H1 (cell line): ENCODE measurements at regions not wholly inside any gene's neighbourhood (a gene's known extent, or its start where the extent isn't known, plus 50 kb on each side); places are given as distances from the start of the nearest gene placed in this dataset.

Experiments
- BACH1 ChIP-seq: IDR thresholded peaks from 2 replicates; pipeline ENCODE4 v1.6.1; 2012; ENCODE audit warnings: low read length, improper control_type of control experiment
- CBX5 ChIP-seq: fragments of 300-800, 300-1000 bp; sonication (generic); IDR thresholded peaks from 2 replicates; pipeline ENCODE4 v1.7.1; 2016; ENCODE audit warnings: antibody characterized with exemption, low read length, low read depth
- CEBPB ChIP-seq: IDR thresholded peaks from 2 replicates; pipeline ENCODE4 v1.6.1; 2012; ENCODE audit warnings: low read depth, low read length
- HDAC2 ChIP-seq, 2 experiments: fragments of 300-600 bp in 1 of 2; sonication (generic) in 1 of 2; IDR thresholded peaks; 2 replicates each; pipeline ENCODE4 v1.6.1; 2011 to 2012; ENCODE audit warnings: low read depth in 2 of 2, low read length in 2 of 2, mild to moderate bottlenecking in 2 of 2, moderate library complexity in 2 of 2, borderline replicate concordance in 1 of 2, inconsistent platforms in 1 of 2
- MAFK ChIP-seq: IDR thresholded peaks from 2 replicates; pipeline ENCODE4 v1.6.1; 2012; ENCODE audit warnings: low read depth, mild to moderate bottlenecking, improper control_type of control experiment, low read length
- POLR2AphosphoS5 ChIP-seq: IDR thresholded peaks from 2 replicates; pipeline ENCODE4 v1.6.1; 2011; ENCODE audit warnings: low read depth, low read length
- POU5F1 ChIP-seq: IDR thresholded peaks from 2 replicates; pipeline ENCODE4 v1.6.1; 2011; ENCODE audit warnings: low read depth, mild to moderate bottlenecking, low read length, moderate library complexity
- RFX5 ChIP-seq: IDR thresholded peaks from 2 replicates; pipeline ENCODE4 v1.6.1; 2011; ENCODE audit warnings: low read depth, low read length, improper control_type of control experiment, borderline replicate concordance
- USF2 ChIP-seq: IDR thresholded peaks from 2 replicates; pipeline ENCODE4 v1.6.1; 2011; ENCODE audit warnings: low read length, improper control_type of control experiment

- TF ChIP-seq HDAC2 (IDR thresholded peaks at IDR 0.05; ENCODE audit: borderline replicate concordance in 1 of 2, low read depth in 2 of 2, low read length in 2 of 2): no peak
- no peak for TF ChIP-seq BACH1
- no peak for TF ChIP-seq POU5F1
- TF ChIP-seq CEBPB: no peak
- no peak for TF ChIP-seq POLR2AphosphoS5
- no peak for TF ChIP-seq USF2
- TF ChIP-seq RFX5: no peak
- no peak for TF ChIP-seq MAFK
- no peak for TF ChIP-seq CBX5
These were observed 131.7 kb upstream of the PDE1A start (continued) for GRCh38 chr2:182558564-182558963.
